Panc1 (cell line): ENCODE measurements at regions not wholly inside any gene's neighbourhood (a gene's known extent, or its start where the extent isn't known, plus 50 kb on each side); places are given as distances from the start of the nearest gene placed in this dataset.

Experiments used
- ATAC-seq: fragments of 200-7000 bp; cut with Tn5 transposase; 2 replicates; pipeline ENCODE4 v1.9.1; 2020; ENCODE audit warnings: mild to moderate bottlenecking, moderate library complexity
- BruUV-seq: library from RNA; stranded (reverse); fragments of 400-500 nt; replicated peaks from 2 replicates; lab custom pipeline; 2021; lab: Mats Ljungman, UMichigan
- CTCF ChIA-PET: fragments of 300-600 bp; sonication (Branson Sonifier 250); formaldehyde crosslinking; loops from one replicate; lab custom pipeline; 2022; ENCODE audit warnings: antibody characterized with exemption; lab: Charles Lee
- POLR2A ChIA-PET: fragments of 300-600 bp; sonication (Branson Sonifier 250); formaldehyde crosslinking; loops from one replicate; lab custom pipeline; 2022; ENCODE audit warnings: antibody characterized with exemption; lab: Charles Lee
- DNase-seq: peaks from one replicate; pipeline ENCODE4 v3.0.0-alpha.2; 2010; ENCODE audit warnings: low read depth, low spot score
- H3K27ac ChIP-seq: 2 replicates; pipeline ENCODE4 v1.5.1; 2011; ENCODE audit warnings: mild to moderate bottlenecking, low read length, inconsistent platforms
- H3K27me3 ChIP-seq: fragments of 200-500 bp; sonication (Bioruptor generic); 2 replicates; pipeline ENCODE4 v1.6.0; 2014; ENCODE audit warnings: low read length, inconsistent platforms; ENCODE audit not compliant: control insufficient read depth, insufficient read depth
- H3K36me3 ChIP-seq: fragments of 200-500 bp; sonication (Bioruptor generic); 2 replicates; pipeline ENCODE4 v1.5.1; 2014; ENCODE audit warnings: inconsistent platforms, mild to moderate bottlenecking, low read length, moderate library complexity; ENCODE audit not compliant: control insufficient read depth, insufficient read depth
- H3K4me1 ChIP-seq: 2 replicates; pipeline ENCODE4 v1.5.1; 2011; ENCODE audit warnings: inconsistent platforms, mild to moderate bottlenecking, low read length, moderate library complexity; ENCODE audit not compliant: control insufficient read depth, insufficient read depth
- H3K4me3 ChIP-seq, 2 experiments: 2 replicates each; pipeline ENCODE4 v1.5.1; 2011 to 2012; ENCODE audit warnings: low read depth in 2 of 2, low read length in 2 of 2, mild to moderate bottlenecking in 2 of 2, inconsistent platforms in 1 of 2, moderate library complexity in 1 of 2
- H3K9me3 ChIP-seq: fragments of 200-500 bp; sonication (Bioruptor generic); 2 replicates; pipeline ENCODE4 v1.5.1; 2014; ENCODE audit warnings: low read depth, mild to moderate bottlenecking, inconsistent platforms, low read length, moderate library complexity; ENCODE audit not compliant: control insufficient read depth, insufficient read depth
- CTCF ChIP-seq: fragments of 450-650 bp; IDR thresholded peaks from 2 replicates; pipeline ENCODE4 v1.5.1; 2017; ENCODE audit warnings: mild to moderate bottlenecking
- POLR2AphosphoS5 ChIP-seq: IDR thresholded peaks from 2 replicates; pipeline ENCODE4 v1.6.1; 2012; ENCODE audit warnings: mild to moderate bottlenecking, low read depth, low read length, moderate library complexity
- REST ChIP-seq, 2 experiments: IDR thresholded peaks; 2 replicates each; pipeline ENCODE4 v1.6.1; 2011 to 2012; ENCODE audit warnings: low read depth in 2 of 2, control low read depth in 1 of 2, low read length in 1 of 2, mild to moderate bottlenecking in 1 of 2, moderate library complexity in 1 of 2; ENCODE audit not compliant: insufficient read depth in 1 of 2
- SIN3A ChIP-seq: IDR thresholded peaks from 2 replicates; pipeline ENCODE4 v1.6.1; 2012; ENCODE audit warnings: low read depth, mild to moderate bottlenecking, low read length, moderate library complexity, borderline replicate concordance; ENCODE audit not compliant: insufficient read depth
- TCF7L2 ChIP-seq: IDR thresholded peaks from 2 replicates; pipeline ENCODE4 v1.6.1; 2011; ENCODE audit warnings: mild to moderate bottlenecking, low read depth, low read length, inconsistent platforms
- in situ Hi-C: cut with HindIII; loops from 2 replicates; pipeline ENCODE4 v1.10.0; 2016; ENCODE audit warnings: low sequenced_read_pairs, low pct_unique_long_range_greater_than_20kb
- intact Hi-C: fragments of 100-400 bp; cut with micrococcal nuclease; formaldehyde crosslinking; loops from one replicate; pipeline ENCODE4 v1.10.0; 2022; ENCODE audit not compliant: unreplicated experiment

GRCh38 chr20:48308232-48308781, 519.5 kb downstream of the PREX1 start:
- TF ChIP-seq TCF7L2 (no peak), REST (IDR thresholded peaks at IDR 0.05; ENCODE audit: insufficient read depth in 1 of 2, low read depth in 2 of 2, low read length in 1 of 2) (no peak), SIN3A (no peak), CTCF (no peak), POLR2AphosphoS5 (no peak)
- Histone ChIP-seq H3K27ac (no peak overlapping the region), H3K9me3 (no peaks in the 10 kb centered on the region), H3K27me3 (peaks cover 30% of the 10 kb centered on the region), H3K4me1 (no peaks in the 10 kb centered on the region), H3K36me3 (no peaks in the 10 kb centered on the region), H3K4me3 (no peak overlapping the region)
- in situ Hi-C loops: no loop called here
- no TSS peak for BruUV-seq
- intact Hi-C loops: no loop called here
- ChIA-PET POLR2A (no interaction called here), CTCF (no interaction called here)
- ATAC-seq: no peak
- no peak for DNase-seq

GRCh38 chr20:48307277-48307676, 520.5 kb downstream of the PREX1 start:
- POLR2A ChIA-PET: interaction anchor here (0.5 to 0.7 kb wide), 2 partner anchors 320 to 358 kb away, joined by 3 to 12 read pairs; no protein-coding TSS in a partner anchor
- no peak for TF ChIP-seq CTCF
- no peak for TF ChIP-seq POLR2AphosphoS5
- TF ChIP-seq REST (IDR thresholded peaks at IDR 0.05; ENCODE audit: insufficient read depth in 1 of 2, low read depth in 2 of 2, low read length in 1 of 2): no peak
- TF ChIP-seq TCF7L2: no peak
- DNase-seq (no peak), ATAC-seq (no peak)
- BruUV-seq: no TSS peak
- Histone ChIP-seq H3K4me3 (no peak overlapping the region), H3K36me3 (no peaks in the 10 kb centered on the region), H3K27me3 (peaks cover 35% of the 10 kb centered on the region), H3K27ac (no peak overlapping the region), H3K9me3 (no peaks in the 10 kb centered on the region), H3K4me1 (no peaks in the 10 kb centered on the region)
- intact Hi-C loops (no loop called here), in situ Hi-C loops (no loop called here)
- CTCF ChIA-PET: no interaction called here
